NCI-H526 (cell line): ENCODE measurements at regions not wholly inside any gene's neighbourhood (a gene's known extent, or its start where the extent isn't known, plus 50 kb on each side); places are given as distances from the start of the nearest gene placed in this dataset.

Experiments
- DNase-seq, 2 experiments: peaks; one replicate each; lab custom pipeline; 2025; lab: John Stamatoyannopoulos, UW

GRCh38 chr3:70120357-70120966, 120.9 kb downstream of the SAMMSON start:
- DNase-seq: peak in 1 of 2 experiments; percentile 62

GRCh38 chr3:70127192-70127591, 127.7 kb downstream of the SAMMSON start:
- no peak for DNase-seq

GRCh38 chr3:70137366-70137765, 137.8 kb downstream of the SAMMSON start:
- DNase-seq: no peak

- no peak for DNase-seq
Observed at GRCh38 chr3:70138606-70139005, 139.1 kb downstream of the SAMMSON start.
